HEK293 (cell line): ENCODE measurements at regions not wholly inside any gene's neighbourhood (a gene's known extent, or its start where the extent isn't known, plus 50 kb on each side); places are given as distances from the start of the nearest gene placed in this dataset.
A peak's percentile ranks its signal among the peaks of the same experiment; 100 is the strongest.

ENCODE experiments used
- FEZF1 ChIP-seq: fragments of 450-650 bp; formaldehyde crosslinking; IDR thresholded peaks from 2 replicates; pipeline ENCODE4 v1.5.1; 2016; ENCODE audit warnings: missing biosample characterization, missing genetic modification characterization
- HOXA7 ChIP-seq: sonication (generic); formaldehyde crosslinking; IDR thresholded peaks from 2 replicates; pipeline ENCODE4 v1.8.1; 2022; ENCODE audit warnings: missing genetic modification reagents, borderline replicate concordance
- KLF7 ChIP-seq: fragments of 450-650 bp; formaldehyde crosslinking; IDR thresholded peaks from 2 replicates; pipeline ENCODE4 v1.5.1; 2016; ENCODE audit warnings: missing biosample characterization, missing genetic modification characterization, borderline replicate concordance
- MEIS1 ChIP-seq: sonication (generic); formaldehyde crosslinking; IDR thresholded peaks from 2 replicates; pipeline ENCODE4 v1.8.1; 2022; ENCODE audit warnings: missing genetic modification reagents, mild to moderate bottlenecking, borderline replicate concordance
- OVOL3 ChIP-seq: fragments of 450-650 bp; formaldehyde crosslinking; IDR thresholded peaks from 2 replicates; pipeline ENCODE4 v1.5.1; 2016; ENCODE audit warnings: missing biosample characterization, missing genetic modification characterization
- PRDM1 ChIP-seq: fragments of 450-650 bp; formaldehyde crosslinking; IDR thresholded peaks from 2 replicates; pipeline ENCODE4; 2016; ENCODE audit warnings: missing biosample characterization, missing genetic modification characterization
- YY2 ChIP-seq: fragments of 450-650 bp; formaldehyde crosslinking; IDR thresholded peaks from 2 replicates; pipeline ENCODE4 v1.5.1; 2016; ENCODE audit warnings: missing biosample characterization, missing genetic modification characterization
- ZBTB21 ChIP-seq: fragments of 450-650 bp; formaldehyde crosslinking; IDR thresholded peaks from 2 replicates; pipeline ENCODE4 v1.5.1; 2017; ENCODE audit warnings: missing biosample characterization, missing genetic modification characterization
- ZEB2 ChIP-seq: fragments of 450-650 bp; formaldehyde crosslinking; IDR thresholded peaks from 2 replicates; pipeline ENCODE4 v1.5.1; 2016; ENCODE audit warnings: missing biosample characterization, missing genetic modification characterization
- ZFP3 ChIP-seq: fragments of 450-650 bp; formaldehyde crosslinking; IDR thresholded peaks from 2 replicates; pipeline ENCODE4 v1.5.1; 2016; ENCODE audit warnings: low read depth, missing biosample characterization, missing genetic modification characterization
- ZFP41 ChIP-seq: fragments of 450-650 bp; formaldehyde crosslinking; IDR thresholded peaks from 2 replicates; pipeline ENCODE4 v1.5.1; 2016; ENCODE audit warnings: missing biosample characterization, missing genetic modification characterization, borderline replicate concordance
- ZNF112 ChIP-seq: fragments of 450-650 bp; formaldehyde crosslinking; IDR thresholded peaks from 2 replicates; pipeline ENCODE4 v1.5.0; 2017; ENCODE audit warnings: missing biosample characterization, missing genetic modification characterization
- ZNF114 ChIP-seq: fragments of 450-650 bp; formaldehyde crosslinking; IDR thresholded peaks from 2 replicates; pipeline ENCODE4 v1.5.0; 2017; ENCODE audit warnings: missing biosample characterization, missing genetic modification characterization
- ZNF121 ChIP-seq: fragments of 450-650 bp; formaldehyde crosslinking; IDR thresholded peaks from 2 replicates; pipeline ENCODE4 v1.5.1; 2016; ENCODE audit warnings: missing biosample characterization, missing genetic modification characterization
- ZNF132 ChIP-seq: fragments of 450-650 bp; formaldehyde crosslinking; IDR thresholded peaks from 2 replicates; pipeline ENCODE4 v1.5.1; 2017; ENCODE audit warnings: missing biosample characterization, missing genetic modification characterization, borderline replicate concordance
- ZNF140 ChIP-seq: fragments of 450-650 bp; formaldehyde crosslinking; IDR thresholded peaks from 2 replicates; pipeline ENCODE4 v1.5.1; 2016; ENCODE audit warnings: missing biosample characterization, missing genetic modification characterization
- ZNF146 ChIP-seq: fragments of 450-650 bp; formaldehyde crosslinking; IDR thresholded peaks from 2 replicates; pipeline ENCODE4 v1.5.1; 2016; ENCODE audit warnings: missing biosample characterization, missing genetic modification characterization
- ZNF155 ChIP-seq: fragments of 450-650 bp; formaldehyde crosslinking; IDR thresholded peaks from 2 replicates; pipeline ENCODE4 v1.5.1; 2016; ENCODE audit warnings: missing biosample characterization, missing genetic modification characterization
- ZNF169 ChIP-seq: fragments of 450-650 bp; formaldehyde crosslinking; IDR thresholded peaks from 2 replicates; pipeline ENCODE4 v1.5.1; 2016; ENCODE audit warnings: missing biosample characterization, missing genetic modification characterization
- ZNF26 ChIP-seq: fragments of 450-650 bp; formaldehyde crosslinking; IDR thresholded peaks from 2 replicates; pipeline ENCODE4 v1.5.1; 2016; ENCODE audit warnings: missing biosample characterization, missing genetic modification characterization
- ZNF266 ChIP-seq: fragments of 450-650 bp; formaldehyde crosslinking; IDR thresholded peaks from 2 replicates; pipeline ENCODE4 v1.5.1; 2016; ENCODE audit warnings: missing biosample characterization, missing genetic modification characterization, low read depth
- ZNF292 ChIP-seq: fragments of 450-650 bp; formaldehyde crosslinking; IDR thresholded peaks from 2 replicates; pipeline ENCODE4 v1.5.1; 2016; ENCODE audit warnings: low read depth, missing biosample characterization, missing genetic modification characterization, borderline replicate concordance
- ZNF37A ChIP-seq: fragments of 450-650 bp; IDR thresholded peaks from 2 replicates; pipeline ENCODE4 v1.5.1; 2018; ENCODE audit warnings: missing biosample characterization, missing genetic modification characterization
- ZNF423 ChIP-seq: fragments of 450-650 bp; formaldehyde crosslinking; IDR thresholded peaks from 2 replicates; pipeline ENCODE4 v1.5.1; 2016; ENCODE audit warnings: missing biosample characterization, missing genetic modification characterization
- ZNF48 ChIP-seq: fragments of 450-650 bp; formaldehyde crosslinking; IDR thresholded peaks from 2 replicates; pipeline ENCODE4 v1.5.1; 2016; ENCODE audit warnings: missing biosample characterization, missing genetic modification characterization
- ZNF488 ChIP-seq: fragments of 450-650 bp; formaldehyde crosslinking; IDR thresholded peaks from 2 replicates; pipeline ENCODE4 v1.5.1; 2016; ENCODE audit warnings: missing biosample characterization, missing genetic modification characterization
- ZNF560 ChIP-seq: fragments of 450-650 bp; formaldehyde crosslinking; IDR thresholded peaks from 2 replicates; pipeline ENCODE4 v1.5.1; 2017; ENCODE audit warnings: missing biosample characterization, missing genetic modification characterization, borderline replicate concordance
- ZNF561 ChIP-seq: fragments of 450-650 bp; IDR thresholded peaks from 2 replicates; pipeline ENCODE4 v1.5.1; 2018; ENCODE audit warnings: missing biosample characterization, missing genetic modification characterization, borderline replicate concordance
- ZNF621 ChIP-seq: fragments of 450-650 bp; formaldehyde crosslinking; IDR thresholded peaks from 2 replicates; pipeline ENCODE4 v1.5.1; 2017; ENCODE audit warnings: missing biosample characterization, missing genetic modification characterization
- ZNF645 ChIP-seq: fragments of 450-650 bp; formaldehyde crosslinking; IDR thresholded peaks from 2 replicates; pipeline ENCODE4; 2016; ENCODE audit warnings: missing biosample characterization, missing genetic modification characterization
- ZXDB ChIP-seq: fragments of 450-650 bp; formaldehyde crosslinking; IDR thresholded peaks from 2 replicates; pipeline ENCODE4 v1.5.1; 2016; ENCODE audit warnings: missing biosample characterization, missing genetic modification characterization
- TF ChIP-seq, protein P1 (sequence below): fragments of 450-650 bp; formaldehyde crosslinking; IDR thresholded peaks from 2 replicates; pipeline ENCODE4 v1.5.1; 2016; ENCODE audit warnings: missing biosample characterization, missing genetic modification characterization
- TF ChIP-seq, protein P2 (sequence below): fragments of 450-650 bp; formaldehyde crosslinking; IDR thresholded peaks from 2 replicates; pipeline ENCODE4 v1.5.1; 2016; ENCODE audit warnings: missing biosample characterization, missing genetic modification characterization, borderline replicate concordance

DNA sequence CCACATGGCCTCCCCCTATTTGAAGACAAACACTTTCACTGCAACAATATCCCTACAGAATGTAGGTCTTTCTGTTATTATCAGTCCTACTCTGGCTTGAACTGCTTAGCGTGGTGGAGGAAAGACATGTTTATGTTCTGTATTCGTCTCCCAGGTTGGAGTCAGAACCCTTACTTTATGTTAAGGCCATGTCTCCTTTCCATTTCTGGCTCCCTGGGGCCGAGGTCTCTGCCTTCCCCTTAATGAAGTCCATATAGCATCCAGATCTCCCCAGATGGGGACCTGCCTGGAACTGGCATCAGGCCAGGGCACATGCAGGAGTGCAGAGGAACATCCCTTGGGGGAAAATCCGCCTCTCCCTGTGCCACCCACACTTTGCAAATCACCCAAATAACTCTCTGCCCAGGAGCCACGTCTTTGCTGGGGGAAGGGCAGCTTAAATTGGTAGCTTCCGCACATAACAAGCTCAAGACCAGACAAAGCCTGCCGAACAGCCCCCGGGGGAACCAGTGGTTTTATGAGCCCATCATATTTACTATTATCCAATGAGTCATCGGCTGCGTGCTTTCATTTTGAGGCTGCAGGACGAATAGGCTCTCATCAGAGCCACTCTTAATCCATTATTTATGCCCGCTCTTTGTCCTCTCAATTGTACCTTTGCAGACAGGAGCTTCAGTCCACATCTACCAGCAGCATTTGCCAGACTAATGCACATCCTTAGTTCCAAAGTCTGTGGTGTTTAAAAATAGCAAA is 237.0 kb downstream of the UACA start (continued):
- peak; percentile 98 for TF ChIP-seq OVOL3 (tag by site-specific recombination)
- TF ChIP-seq KLF7 (tag by site-specific recombination) = no peak
- TF ChIP-seq ZNF146 (tag by site-specific recombination) = 0 out of 2 replicates have a peak, but pooled peaks have one; percentile 4
- no peak for TF ChIP-seq ZNF266
- no peak for TF ChIP-seq ZNF132 (tag by site-specific recombination)
- TF ChIP-seq ZNF140 (tag by site-specific recombination) = no peak
- TF ChIP-seq ZNF121 (tag by site-specific recombination) = peak; percentile 28; the same call in 1 of the 2 replicates
- no peak for TF ChIP-seq ZNF560 (tag by site-specific recombination)
- TF ChIP-seq, protein P1, sequence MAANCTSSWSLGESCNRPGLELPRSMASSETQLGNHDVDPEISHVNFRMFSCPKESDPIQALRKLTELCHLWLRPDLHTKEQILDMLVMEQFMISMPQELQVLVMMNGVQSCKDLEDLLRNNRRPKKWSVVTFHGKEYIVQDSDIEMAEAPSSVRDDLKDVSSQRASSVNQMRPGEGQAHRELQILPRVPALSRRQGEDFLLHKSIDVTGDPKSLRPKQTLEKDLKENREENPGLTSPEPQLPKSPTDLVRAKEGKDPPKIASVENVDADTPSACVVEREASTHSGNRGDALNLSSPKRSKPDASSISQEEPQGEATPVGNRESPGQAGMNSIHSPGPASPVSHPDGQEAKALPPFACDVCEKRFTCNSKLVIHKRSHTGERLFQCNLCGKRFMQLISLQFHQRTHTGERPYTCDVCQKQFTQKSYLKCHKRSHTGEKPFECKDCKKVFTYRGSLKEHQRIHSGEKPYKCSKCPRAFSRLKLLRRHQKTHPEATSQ (tag by site-specific recombination) = peak; percentile 42; the same call in 1 of the 2 replicates
- no peak for TF ChIP-seq ZNF155 (tag by site-specific recombination)
- peak; percentile 82; the same call in 1 of the 2 replicates for TF ChIP-seq ZNF645 (tag by site-specific recombination)
- TF ChIP-seq ZNF423 (tag by site-specific recombination) = peak; percentile 97
- TF ChIP-seq ZNF621 = no peak
- TF ChIP-seq ZNF48 = no peak
- no peak for TF ChIP-seq ZNF26 (tag by site-specific recombination)
- TF ChIP-seq, protein P2, sequence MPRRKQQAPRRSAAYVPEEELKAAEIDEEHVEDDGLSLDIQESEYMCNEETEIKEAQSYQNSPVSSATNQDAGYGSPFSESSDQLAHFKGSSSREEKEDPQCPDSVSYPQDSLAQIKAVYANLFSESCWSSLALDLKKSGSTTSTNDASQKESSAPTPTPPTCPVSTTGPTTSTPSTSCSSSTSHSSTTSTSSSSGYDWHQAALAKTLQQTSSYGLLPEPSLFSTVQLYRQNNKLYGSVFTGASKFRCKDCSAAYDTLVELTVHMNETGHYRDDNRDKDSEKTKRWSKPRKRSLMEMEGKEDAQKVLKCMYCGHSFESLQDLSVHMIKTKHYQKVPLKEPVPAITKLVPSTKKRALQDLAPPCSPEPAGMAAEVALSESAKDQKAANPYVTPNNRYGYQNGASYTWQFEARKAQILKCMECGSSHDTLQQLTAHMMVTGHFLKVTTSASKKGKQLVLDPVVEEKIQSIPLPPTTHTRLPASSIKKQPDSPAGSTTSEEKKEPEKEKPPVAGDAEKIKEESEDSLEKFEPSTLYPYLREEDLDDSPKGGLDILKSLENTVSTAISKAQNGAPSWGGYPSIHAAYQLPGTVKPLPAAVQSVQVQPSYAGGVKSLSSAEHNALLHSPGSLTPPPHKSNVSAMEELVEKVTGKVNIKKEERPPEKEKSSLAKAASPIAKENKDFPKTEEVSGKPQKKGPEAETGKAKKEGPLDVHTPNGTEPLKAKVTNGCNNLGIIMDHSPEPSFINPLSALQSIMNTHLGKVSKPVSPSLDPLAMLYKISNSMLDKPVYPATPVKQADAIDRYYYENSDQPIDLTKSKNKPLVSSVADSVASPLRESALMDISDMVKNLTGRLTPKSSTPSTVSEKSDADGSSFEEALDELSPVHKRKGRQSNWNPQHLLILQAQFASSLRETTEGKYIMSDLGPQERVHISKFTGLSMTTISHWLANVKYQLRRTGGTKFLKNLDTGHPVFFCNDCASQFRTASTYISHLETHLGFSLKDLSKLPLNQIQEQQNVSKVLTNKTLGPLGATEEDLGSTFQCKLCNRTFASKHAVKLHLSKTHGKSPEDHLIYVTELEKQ = peak; percentile 99
- TF ChIP-seq PRDM1 = peak; percentile 79
- TF ChIP-seq ZFP41 (tag by site-specific recombination) = no peak
- peak; percentile 89 for TF ChIP-seq FEZF1 (tag by site-specific recombination)
- peak; percentile 61; the same call in 1 of the 2 replicates for TF ChIP-seq YY2 (tag by site-specific recombination)
- TF ChIP-seq ZNF112 (tag by site-specific recombination) = no peak
- TF ChIP-seq ZNF169 (tag by site-specific recombination) = no peak
- TF ChIP-seq ZBTB21 (tag by site-specific recombination) = peak; percentile 85
- TF ChIP-seq MEIS1 = peak; percentile 57; the same call in 1 of the 2 replicates
- no peak for TF ChIP-seq ZNF292 (tag by site-specific recombination)
- TF ChIP-seq ZNF561 (tag by site-specific recombination) = peak; percentile 100
- no peak for TF ChIP-seq ZFP3 (tag by site-specific recombination)
- TF ChIP-seq ZXDB = peak; percentile 94
- TF ChIP-seq ZEB2 (tag by site-specific recombination) = peak; percentile 99
- no peak for TF ChIP-seq HOXA7
- TF ChIP-seq ZNF114 = no peak
- no peak for TF ChIP-seq ZNF488 (tag by site-specific recombination)
- TF ChIP-seq ZNF37A (tag by site-specific recombination) = no peak
